DOHH2 (cell line): ENCODE measurements at regions not wholly inside any gene's neighbourhood (a gene's known extent, or its start where the extent isn't known, plus 50 kb on each side); places are given as distances from the start of the nearest gene placed in this dataset.

ENCODE experiments used
- H3F3A ChIP-seq: fragments of 200-600 bp; sonication (generic), shearing (Covaris generic); 2 replicates; pipeline ENCODE4 v1.6.0; 2016; ENCODE audit warnings: antibody characterized with exemption, mild to moderate bottlenecking; ENCODE audit not compliant: control insufficient read depth, insufficient read depth
- H3K27ac ChIP-seq: fragments of 200-600 bp; sonication (generic); 2 replicates; pipeline ENCODE4 v1.5.1; 2014; ENCODE audit warnings: low read depth, mild to moderate bottlenecking, low read length, moderate library complexity
- H3K27me3 ChIP-seq: fragments of 200-600 bp; sonication (generic); 2 replicates; pipeline ENCODE4 v1.6.1; 2014; ENCODE audit warnings: mild to moderate bottlenecking, low read length, mixed read lengths; ENCODE audit not compliant: control insufficient read depth
- H3K36me3 ChIP-seq: fragments of 200-600 bp; sonication (generic); 2 replicates; pipeline ENCODE4 v1.6.1; 2014; ENCODE audit warnings: mild to moderate bottlenecking, low read length, moderate library complexity, mixed read lengths; ENCODE audit not compliant: control insufficient read depth
- H3K4me1 ChIP-seq: fragments of 200-600 bp; sonication (generic); 2 replicates; pipeline ENCODE4 v1.6.1; 2014; ENCODE audit warnings: mild to moderate bottlenecking, low read length, mixed read lengths; ENCODE audit not compliant: control insufficient read depth
- H3K4me2 ChIP-seq: fragments of 200-600 bp; sonication (generic); 2 replicates; pipeline ENCODE4 v1.6.0; 2014; ENCODE audit warnings: mild to moderate bottlenecking, low read length, moderate library complexity
- H3K4me3 ChIP-seq: fragments of 200-600 bp; sonication (generic); 2 replicates; pipeline ENCODE4 v1.5.1; 2014; ENCODE audit warnings: mild to moderate bottlenecking, low read length, mixed read lengths
- H3K79me2 ChIP-seq: fragments of 200-600 bp; sonication (generic); 2 replicates; pipeline ENCODE4 v1.6.1; 2014; ENCODE audit warnings: mild to moderate bottlenecking, low read length, mixed read lengths; ENCODE audit not compliant: control insufficient read depth
- H3K9me2 ChIP-seq: fragments of 200-600 bp; sonication (generic); replicated peaks from 2 replicates; pipeline ENCODE4 v1.6.1; 2014; ENCODE audit warnings: mild to moderate bottlenecking, low read length, mixed read lengths; ENCODE audit not compliant: control insufficient read depth
- H3K9me3 ChIP-seq: fragments of 200-600 bp; sonication (generic); 2 replicates; pipeline ENCODE4 v1.6.1; 2014; ENCODE audit warnings: antibody characterized with exemption, low read length, mixed read lengths; ENCODE audit not compliant: control insufficient read depth, insufficient read depth
- H4K20me1 ChIP-seq: fragments of 200-600 bp; sonication (generic); 2 replicates; pipeline ENCODE4 v1.6.0; 2014; ENCODE audit warnings: low read depth, mild to moderate bottlenecking, antibody characterized with exemption, low read length, moderate library complexity; ENCODE audit not compliant: control insufficient read depth, insufficient read depth
- CTCF ChIP-seq: fragments of 200-600 bp; sonication (generic); IDR thresholded peaks from one replicate; pipeline ENCODE4 v1.5.1; 2014; ENCODE audit warnings: antibody characterized with exemption, mild to moderate bottlenecking, low read depth, low read length; ENCODE audit not compliant: poor library complexity, severe bottlenecking
- EZH2phosphoT487 ChIP-seq: fragments of 200-600 bp; sonication (generic); IDR thresholded peaks from 2 replicates; pipeline ENCODE4 v1.6.1; 2017; ENCODE audit warnings: borderline replicate concordance, mild to moderate bottlenecking, antibody characterized with exemption, low read length, moderate library complexity, mixed read lengths

GRCh38 chr5:164649266-164649665 lies 1143.8 kb downstream of the MAT2B start:
- Histone ChIP-seq H3F3A (no peaks in the 10 kb centered on the region), H3K79me2 (no peaks in the 10 kb centered on the region), H3K27me3 (no peaks in the 10 kb centered on the region), H3K9me2 (no peaks in the 10 kb centered on the region), H3K4me3 (no peak overlapping the region), H3K9me3 (no peaks in the 10 kb centered on the region), H3K4me1 (no peaks in the 10 kb centered on the region), H4K20me1 (no peaks in the 10 kb centered on the region), H3K27ac (no peak overlapping the region), H3K4me2 (no peak overlapping the region), H3K36me3 (no peaks in the 10 kb centered on the region)
- TF ChIP-seq CTCF (no peak), EZH2phosphoT487 (no peak)

GRCh38 chr5:164650427-164650826 lies 1145.0 kb downstream of the MAT2B start:
- no peak for TF ChIP-seq EZH2phosphoT487
- no peak for TF ChIP-seq CTCF
- Histone ChIP-seq H3K4me1 (no peaks in the 10 kb centered on the region), H3K27me3 (no peaks in the 10 kb centered on the region), H3K9me3 (no peaks in the 10 kb centered on the region), H3K9me2 (no peaks in the 10 kb centered on the region), H3K79me2 (no peaks in the 10 kb centered on the region), H3K4me3 (no peak overlapping the region), H3K4me2 (no peak overlapping the region), H4K20me1 (no peaks in the 10 kb centered on the region), H3K36me3 (no peaks in the 10 kb centered on the region), H3F3A (no peaks in the 10 kb centered on the region), H3K27ac (no peak overlapping the region)

- Histone ChIP-seq H3K4me1 (no peaks in the 10 kb centered on the region), H3K27ac (no peak overlapping the region), H3K79me2 (no peaks in the 10 kb centered on the region), H4K20me1 (no peaks in the 10 kb centered on the region), H3K4me2 (no peak overlapping the region), H3K27me3 (no peaks in the 10 kb centered on the region), H3K36me3 (no peaks in the 10 kb centered on the region), H3K9me3 (no peaks in the 10 kb centered on the region), H3K4me3 (no peak overlapping the region), H3F3A (no peaks in the 10 kb centered on the region), H3K9me2 (no peaks in the 10 kb centered on the region)
- no peak for TF ChIP-seq CTCF
- no peak for TF ChIP-seq EZH2phosphoT487
Observed at GRCh38 chr5:164651546-164652275, 1146.3 kb downstream of the MAT2B start.
